ENCODE measurements at regions not wholly inside any gene's neighbourhood (a gene's known extent, or its start where the extent isn't known, plus 50 kb on each side); places are given as distances from the start of the nearest gene placed in this dataset.

DNA sequence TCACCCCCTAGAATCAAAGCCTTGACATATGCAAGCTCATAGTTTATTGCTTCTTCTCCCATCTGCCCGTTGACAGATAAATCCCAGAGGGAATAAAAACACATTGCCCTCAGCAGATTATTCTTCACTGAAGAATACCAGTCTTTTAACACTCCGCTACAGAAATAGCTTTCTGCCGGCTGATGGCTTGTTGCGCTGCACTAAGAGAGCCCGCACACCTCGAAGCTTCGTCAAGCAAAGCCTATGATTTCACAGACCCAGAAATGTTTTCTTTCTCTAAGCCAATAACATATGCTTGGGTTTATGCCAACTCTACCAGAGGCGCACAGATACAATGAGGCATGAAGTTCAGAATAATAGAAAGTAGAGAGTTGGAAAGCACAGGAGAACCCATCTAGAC is 208.9 kb upstream of the FOXQ1 start:
- Histone ChIP-seq H4K20me1 (ENCODE audit: insufficient read depth) (no peaks in the 10 kb centered on the region), H3K9me2 (ENCODE audit: insufficient read depth) (no peaks in the 10 kb centered on the region), H3K4me3 (replicated peaks in 1 of 2; ENCODE audit: low read depth in 1 of 2, low read length in 2 of 2) (no peak overlapping the region), H3K27ac (ENCODE audit: low read depth, low read length) (no peak overlapping the region), H2AFZ (ENCODE audit: low read depth, low read length, poor library complexity, severe bottlenecking) (no peak overlapping the region), H3K9me3 (ENCODE audit: control insufficient read depth in 1 of 2, insufficient read depth in 1 of 2, low read depth in 1 of 2, low read length in 2 of 2) (no peaks in the 10 kb centered on the region), H3K27me3 (ENCODE audit: insufficient read depth, low read length) (no peaks in the 10 kb centered on the region), H3K4me2 (ENCODE audit: low read length) (no peak overlapping the region), H3K4me1 (ENCODE audit: control insufficient read depth in 1 of 2, insufficient read depth in 2 of 2, low read length in 2 of 2) (no peaks in the 10 kb centered on the region), H3K9ac (ENCODE audit: low read length) (no peak overlapping the region), H3K79me2 (ENCODE audit: insufficient read depth, low read length) (no peaks in the 10 kb centered on the region), H3K36me3 (ENCODE audit: control insufficient read depth in 1 of 2, insufficient read depth in 2 of 2, low read length in 2 of 2) (no peaks in the 10 kb centered on the region)
- BruUV-seq (replicated peaks), result no TSS peak
- DNase-seq (ENCODE audit: low read depth, low spot score) (no peak), ATAC-seq (no peak)
- CTCF ChIA-PET, result no interaction called here
- RAD21 ChIA-PET (ENCODE audit: low non-redundant PET in 1 of 2, low total read pairs in 2 of 2, uncharacterized antibody in 2 of 2, unreplicated experiment in 2 of 2), result no interaction called here
- POLR2A ChIA-PET, result no interaction called here
- intact Hi-C loops (cut with micrococcal nuclease), result no loop called here
- no peak for TF ChIP-seq ELF1 (IDR thresholded peaks at IDR 0.05; ENCODE audit: borderline replicate concordance, low read depth)
- no peak for TF ChIP-seq SP1 (IDR thresholded peaks at IDR 0.05; ENCODE audit: low read depth)
- no peak for TF ChIP-seq EZH2phosphoT487 (IDR thresholded peaks at IDR 0.05; ENCODE audit: borderline replicate concordance)
- TF ChIP-seq RAD21 (IDR thresholded peaks at IDR 0.05; ENCODE audit: low read depth), result no peak
- no peak for TF ChIP-seq JUND (IDR thresholded peaks at IDR 0.05)
- no peak for TF ChIP-seq EZH2 (IDR thresholded peaks at IDR 0.05)
- TF ChIP-seq ZFX (IDR thresholded peaks at IDR 0.05), result no peak
- no peak for TF ChIP-seq TCF7L2 (IDR thresholded peaks at IDR 0.05; ENCODE audit: borderline replicate concordance, extremely low read depth, insufficient read depth, insufficient read length)
- TF ChIP-seq, protein P1, sequence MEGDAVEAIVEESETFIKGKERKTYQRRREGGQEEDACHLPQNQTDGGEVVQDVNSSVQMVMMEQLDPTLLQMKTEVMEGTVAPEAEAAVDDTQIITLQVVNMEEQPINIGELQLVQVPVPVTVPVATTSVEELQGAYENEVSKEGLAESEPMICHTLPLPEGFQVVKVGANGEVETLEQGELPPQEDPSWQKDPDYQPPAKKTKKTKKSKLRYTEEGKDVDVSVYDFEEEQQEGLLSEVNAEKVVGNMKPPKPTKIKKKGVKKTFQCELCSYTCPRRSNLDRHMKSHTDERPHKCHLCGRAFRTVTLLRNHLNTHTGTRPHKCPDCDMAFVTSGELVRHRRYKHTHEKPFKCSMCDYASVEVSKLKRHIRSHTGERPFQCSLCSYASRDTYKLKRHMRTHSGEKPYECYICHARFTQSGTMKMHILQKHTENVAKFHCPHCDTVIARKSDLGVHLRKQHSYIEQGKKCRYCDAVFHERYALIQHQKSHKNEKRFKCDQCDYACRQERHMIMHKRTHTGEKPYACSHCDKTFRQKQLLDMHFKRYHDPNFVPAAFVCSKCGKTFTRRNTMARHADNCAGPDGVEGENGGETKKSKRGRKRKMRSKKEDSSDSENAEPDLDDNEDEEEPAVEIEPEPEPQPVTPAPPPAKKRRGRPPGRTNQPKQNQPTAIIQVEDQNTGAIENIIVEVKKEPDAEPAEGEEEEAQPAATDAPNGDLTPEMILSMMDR (IDR thresholded peaks at IDR 0.05 in 2 of 3, conservative IDR thresholded peaks at IDR 0.05 in 1 of 3; ENCODE audit: borderline replicate concordance in 1 of 3, insufficient read depth in 1 of 3, low read depth in 2 of 3, low read length in 2 of 3), result no peak
- TF ChIP-seq, protein P2, sequence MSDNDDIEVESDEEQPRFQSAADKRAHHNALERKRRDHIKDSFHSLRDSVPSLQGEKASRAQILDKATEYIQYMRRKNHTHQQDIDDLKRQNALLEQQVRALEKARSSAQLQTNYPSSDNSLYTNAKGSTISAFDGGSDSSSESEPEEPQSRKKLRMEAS (IDR thresholded peaks at IDR 0.05), result no peak
- no peak for TF ChIP-seq SIN3A (IDR thresholded peaks at IDR 0.05; ENCODE audit: low read depth)
- no peak for TF ChIP-seq SRF (IDR thresholded peaks at IDR 0.05; ENCODE audit: low read depth)
- TF ChIP-seq, protein P3, sequence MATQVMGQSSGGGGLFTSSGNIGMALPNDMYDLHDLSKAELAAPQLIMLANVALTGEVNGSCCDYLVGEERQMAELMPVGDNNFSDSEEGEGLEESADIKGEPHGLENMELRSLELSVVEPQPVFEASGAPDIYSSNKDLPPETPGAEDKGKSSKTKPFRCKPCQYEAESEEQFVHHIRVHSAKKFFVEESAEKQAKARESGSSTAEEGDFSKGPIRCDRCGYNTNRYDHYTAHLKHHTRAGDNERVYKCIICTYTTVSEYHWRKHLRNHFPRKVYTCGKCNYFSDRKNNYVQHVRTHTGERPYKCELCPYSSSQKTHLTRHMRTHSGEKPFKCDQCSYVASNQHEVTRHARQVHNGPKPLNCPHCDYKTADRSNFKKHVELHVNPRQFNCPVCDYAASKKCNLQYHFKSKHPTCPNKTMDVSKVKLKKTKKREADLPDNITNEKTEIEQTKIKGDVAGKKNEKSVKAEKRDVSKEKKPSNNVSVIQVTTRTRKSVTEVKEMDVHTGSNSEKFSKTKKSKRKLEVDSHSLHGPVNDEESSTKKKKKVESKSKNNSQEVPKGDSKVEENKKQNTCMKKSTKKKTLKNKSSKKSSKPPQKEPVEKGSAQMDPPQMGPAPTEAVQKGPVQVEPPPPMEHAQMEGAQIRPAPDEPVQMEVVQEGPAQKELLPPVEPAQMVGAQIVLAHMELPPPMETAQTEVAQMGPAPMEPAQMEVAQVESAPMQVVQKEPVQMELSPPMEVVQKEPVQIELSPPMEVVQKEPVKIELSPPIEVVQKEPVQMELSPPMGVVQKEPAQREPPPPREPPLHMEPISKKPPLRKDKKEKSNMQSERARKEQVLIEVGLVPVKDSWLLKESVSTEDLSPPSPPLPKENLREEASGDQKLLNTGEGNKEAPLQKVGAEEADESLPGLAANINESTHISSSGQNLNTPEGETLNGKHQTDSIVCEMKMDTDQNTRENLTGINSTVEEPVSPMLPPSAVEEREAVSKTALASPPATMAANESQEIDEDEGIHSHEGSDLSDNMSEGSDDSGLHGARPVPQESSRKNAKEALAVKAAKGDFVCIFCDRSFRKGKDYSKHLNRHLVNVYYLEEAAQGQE (IDR thresholded peaks at IDR 0.05; ENCODE audit: low read depth), result no peak
- TF ChIP-seq POLR2AphosphoS5 (IDR thresholded peaks at IDR 0.05; ENCODE audit: low read depth, low read length), result no peak
- TF ChIP-seq FOSL1 (IDR thresholded peaks at IDR 0.05; ENCODE audit: low read depth), result no peak
